Lower lobe of right lung (tissue), 2 donors: ENCODE measurements at regions not wholly inside any gene's neighbourhood (a gene's known extent, or its start where the extent isn't known, plus 50 kb on each side); places are given as distances from the start of the nearest gene placed in this dataset.

Source experiments
- ATAC-seq, 2 donors: fragments of 200-7000 bp; cut with Tn5 transposase; one replicate each; pipeline ENCODE4 v1.9.1; 2020 to 2022; ENCODE audit warnings: mild to moderate bottlenecking in 2 of 2, moderate library complexity in 2 of 2
- DNase-seq: peaks from one replicate; pipeline ENCODE4 v3.0.0-alpha.2; 2020
- H3K27ac ChIP-seq: fragments of 200-600 bp; one replicate; pipeline ENCODE4 v1.8.0; 2022
- H3K27me3 ChIP-seq: fragments of 200-600 bp; one replicate; pipeline ENCODE4 v1.8.0; 2022; ENCODE audit warnings: low read depth
- H3K36me3 ChIP-seq: fragments of 200-600 bp; one replicate; pipeline ENCODE4 v1.8.0; 2022; ENCODE audit warnings: mild to moderate bottlenecking
- H3K4me1 ChIP-seq: fragments of 200-600 bp; one replicate; pipeline ENCODE4 v1.8.0; 2022
- H3K4me3 ChIP-seq: fragments of 200-600 bp; one replicate; pipeline ENCODE4 v1.8.0; 2022; ENCODE audit warnings: mild to moderate bottlenecking
- H3K9me3 ChIP-seq: fragments of 200-600 bp; one replicate; pipeline ENCODE4 v1.8.0; 2022
- intact Hi-C: fragments of 100-400 bp; cut with DNase I; formaldehyde crosslinking; loops from one replicate; pipeline ENCODE4 v1.11.0; 2022
- TF ChIP-seq, protein P1 (sequence below): fragments of 200-600 bp; IDR thresholded peaks from one replicate; pipeline ENCODE4 v1.8.0; 2022; ENCODE audit warnings: antibody characterized with exemption, mild to moderate bottlenecking
- donor health status: DM: no; HTN: yes; CAD: no; lungs with severe emphysema.

DNA sequence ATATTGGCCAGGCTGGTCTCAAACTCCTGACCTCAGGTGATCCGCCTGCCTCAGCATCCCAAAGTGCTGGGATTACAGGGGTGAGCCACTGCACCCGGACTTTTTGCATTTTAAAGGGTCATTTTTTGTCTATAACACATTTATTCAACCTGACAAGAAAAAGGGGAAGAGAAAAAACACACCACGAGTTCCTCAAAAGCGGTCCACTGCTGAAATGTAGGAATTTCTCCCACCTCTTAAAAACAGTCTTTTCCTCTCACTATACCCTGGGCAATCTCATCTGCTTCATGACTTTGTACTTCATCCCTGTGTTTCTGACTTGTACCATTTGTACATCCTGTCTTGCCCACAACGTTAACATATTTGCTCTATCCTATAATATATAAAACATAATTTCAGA is 413.3 kb upstream of the PTBP2 start:
- DNase-seq (no peak), ATAC-seq (no peak)
- Histone ChIP-seq H3K36me3 (no peaks in the 10 kb centered on the region), H3K9me3 (no peaks in the 10 kb centered on the region), H3K27me3 (no peaks in the 10 kb centered on the region), H3K27ac (no peak overlapping the region), H3K4me1 (no peaks in the 10 kb centered on the region), H3K4me3 (no peak overlapping the region)
- TF ChIP-seq, protein P1, sequence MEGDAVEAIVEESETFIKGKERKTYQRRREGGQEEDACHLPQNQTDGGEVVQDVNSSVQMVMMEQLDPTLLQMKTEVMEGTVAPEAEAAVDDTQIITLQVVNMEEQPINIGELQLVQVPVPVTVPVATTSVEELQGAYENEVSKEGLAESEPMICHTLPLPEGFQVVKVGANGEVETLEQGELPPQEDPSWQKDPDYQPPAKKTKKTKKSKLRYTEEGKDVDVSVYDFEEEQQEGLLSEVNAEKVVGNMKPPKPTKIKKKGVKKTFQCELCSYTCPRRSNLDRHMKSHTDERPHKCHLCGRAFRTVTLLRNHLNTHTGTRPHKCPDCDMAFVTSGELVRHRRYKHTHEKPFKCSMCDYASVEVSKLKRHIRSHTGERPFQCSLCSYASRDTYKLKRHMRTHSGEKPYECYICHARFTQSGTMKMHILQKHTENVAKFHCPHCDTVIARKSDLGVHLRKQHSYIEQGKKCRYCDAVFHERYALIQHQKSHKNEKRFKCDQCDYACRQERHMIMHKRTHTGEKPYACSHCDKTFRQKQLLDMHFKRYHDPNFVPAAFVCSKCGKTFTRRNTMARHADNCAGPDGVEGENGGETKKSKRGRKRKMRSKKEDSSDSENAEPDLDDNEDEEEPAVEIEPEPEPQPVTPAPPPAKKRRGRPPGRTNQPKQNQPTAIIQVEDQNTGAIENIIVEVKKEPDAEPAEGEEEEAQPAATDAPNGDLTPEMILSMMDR: no peak
- intact Hi-C loops: no loop called here

DNA sequence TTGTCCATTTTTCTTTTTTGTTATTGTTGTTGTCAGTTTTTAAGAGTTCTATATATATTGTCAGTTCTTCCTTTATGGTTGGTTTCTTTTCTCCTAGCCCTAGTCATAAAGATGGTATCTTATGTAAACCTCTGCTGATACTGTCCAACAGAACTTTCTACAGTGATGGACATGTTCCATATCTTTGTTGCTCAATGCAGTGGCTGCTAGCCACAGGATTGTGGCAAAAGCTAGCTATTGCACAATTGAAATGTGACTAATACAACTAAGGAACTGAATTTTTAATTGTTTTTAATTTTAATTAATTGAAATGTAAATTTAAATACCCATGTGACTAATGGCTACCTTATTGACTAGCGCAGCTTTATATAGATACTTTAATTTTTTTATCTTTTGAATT is 411.8 kb upstream of the PTBP2 start:
- H3K4me3 ChIP-seq: no peak overlapping the region
- H3K36me3 ChIP-seq: no peaks in the 10 kb centered on the region
- peak; percentile 39 to 62 for ATAC-seq
- TF ChIP-seq, protein P1: no peak
- H3K9me3 ChIP-seq: no peaks in the 10 kb centered on the region
- intact Hi-C loops: no loop called here
- H3K27ac ChIP-seq: no peak overlapping the region
- no peaks in the 10 kb centered on the region for H3K4me1 ChIP-seq
- H3K27me3 ChIP-seq: no peaks in the 10 kb centered on the region
- no peak for DNase-seq

DNA sequence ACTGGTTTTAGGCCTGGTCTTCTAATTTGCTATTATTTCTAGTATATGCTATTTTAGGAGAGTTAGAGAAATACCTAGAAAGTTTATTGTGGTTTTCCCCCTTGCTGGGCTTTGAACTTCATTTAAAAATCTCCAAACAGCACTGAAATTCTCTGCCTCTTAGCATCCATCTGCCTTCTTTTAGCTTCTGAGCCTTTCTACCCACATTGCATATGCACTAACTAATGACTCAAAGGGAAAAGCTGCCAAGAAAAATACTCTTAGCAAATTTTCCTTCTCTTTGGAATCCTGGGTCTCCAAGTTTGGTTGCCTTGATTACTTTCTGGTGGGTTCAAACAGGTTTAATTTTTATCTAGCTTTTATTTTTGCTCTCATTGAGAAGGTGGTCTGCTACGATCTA is 408.4 kb upstream of the PTBP2 start:
- no peaks in the 10 kb centered on the region for H3K36me3 ChIP-seq
- no peak overlapping the region for H3K4me3 ChIP-seq
- no peaks in the 10 kb centered on the region for H3K27me3 ChIP-seq
- intact Hi-C loops: no loop called here
- no peak overlapping the region for H3K27ac ChIP-seq
- DNase-seq (no peak), ATAC-seq (no peak)
- no peaks in the 10 kb centered on the region for H3K4me1 ChIP-seq
- TF ChIP-seq, protein P1: no peak
- no peaks in the 10 kb centered on the region for H3K9me3 ChIP-seq

DNA sequence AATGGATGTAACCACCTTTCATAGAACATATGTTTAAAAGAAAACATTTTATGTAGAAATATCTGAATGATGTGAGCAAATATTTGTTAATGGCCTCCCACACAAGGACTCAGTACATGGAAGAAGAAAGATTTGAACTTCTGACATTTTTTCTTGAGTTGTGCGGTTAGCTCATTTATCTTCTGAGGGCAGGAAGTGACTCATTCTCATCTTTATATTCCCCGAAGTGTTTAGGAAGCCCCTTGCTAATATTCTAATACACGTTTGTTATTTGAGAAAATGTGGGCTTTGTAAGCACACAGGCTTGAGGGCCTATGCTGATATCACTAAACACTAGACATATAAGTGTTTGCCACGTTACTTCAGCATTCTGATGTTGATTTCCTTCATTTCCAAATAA is 392.5 kb upstream of the PTBP2 start:
- ATAC-seq: no peak
- Histone ChIP-seq H3K27me3 (no peaks in the 10 kb centered on the region), H3K9me3 (no peaks in the 10 kb centered on the region), H3K4me1 (no peaks in the 10 kb centered on the region), H3K36me3 (no peaks in the 10 kb centered on the region), H3K4me3 (no peak overlapping the region), H3K27ac (no peak overlapping the region)
- TF ChIP-seq, protein P1: no peak
- no peak for DNase-seq
- intact Hi-C loops: no loop called here

DNA sequence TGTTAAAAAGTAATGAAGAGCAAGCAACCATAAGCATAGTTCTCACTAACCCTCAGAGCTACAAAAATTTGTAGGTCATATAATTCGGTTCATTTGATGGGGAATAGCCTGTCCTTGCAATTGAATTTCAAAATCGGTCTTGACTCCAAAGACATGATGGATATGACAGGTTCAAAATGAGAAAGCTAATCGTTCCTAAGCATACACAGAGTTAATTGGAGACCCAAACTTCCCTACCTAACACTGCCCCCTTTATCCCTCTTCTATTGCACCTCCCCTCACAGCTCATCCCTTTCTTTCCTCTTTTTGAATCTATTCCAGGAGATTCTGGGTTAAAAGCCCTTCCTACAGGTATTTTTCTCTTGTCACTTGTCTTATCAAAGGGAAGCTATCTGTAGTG is 390.0 kb upstream of the PTBP2 start:
- intact Hi-C loops: no loop called here
- Histone ChIP-seq H3K27ac (no peak overlapping the region), H3K4me1 (no peaks in the 10 kb centered on the region), H3K4me3 (no peak overlapping the region), H3K27me3 (no peaks in the 10 kb centered on the region), H3K9me3 (no peaks in the 10 kb centered on the region), H3K36me3 (no peaks in the 10 kb centered on the region)
- ATAC-seq: no peak
- DNase-seq: no peak
- TF ChIP-seq, protein P1: no peak
